Rectal smooth muscle tissue (tissue), 1 donor: ENCODE measurements at regions not wholly inside any gene's neighbourhood (a gene's known extent, or its start where the extent isn't known, plus 50 kb on each side); places are given as distances from the start of the nearest gene placed in this dataset.

Source experiments
- H3K27ac ChIP-seq: one replicate; pipeline ENCODE4 v1.7.0; 2013; ENCODE audit warnings: low read depth, low read length, inconsistent platforms
- H3K27me3 ChIP-seq: one replicate; pipeline ENCODE4 v1.7.0; 2013; ENCODE audit warnings: low read length; ENCODE audit not compliant: control insufficient read depth, insufficient read depth
- H3K36me3 ChIP-seq: one replicate; pipeline ENCODE4 v1.7.0; 2013; ENCODE audit warnings: low read length; ENCODE audit not compliant: control insufficient read depth, insufficient read depth
- H3K4me1 ChIP-seq: one replicate; pipeline ENCODE4 v1.7.0; 2013; ENCODE audit warnings: low read length; ENCODE audit not compliant: control insufficient read depth, insufficient read depth
- H3K4me3 ChIP-seq: one replicate; pipeline ENCODE4 v1.7.0; 2013; ENCODE audit warnings: low read length
- H3K9ac ChIP-seq: one replicate; pipeline ENCODE4 v1.7.0; 2013; ENCODE audit warnings: low read length

DNA sequence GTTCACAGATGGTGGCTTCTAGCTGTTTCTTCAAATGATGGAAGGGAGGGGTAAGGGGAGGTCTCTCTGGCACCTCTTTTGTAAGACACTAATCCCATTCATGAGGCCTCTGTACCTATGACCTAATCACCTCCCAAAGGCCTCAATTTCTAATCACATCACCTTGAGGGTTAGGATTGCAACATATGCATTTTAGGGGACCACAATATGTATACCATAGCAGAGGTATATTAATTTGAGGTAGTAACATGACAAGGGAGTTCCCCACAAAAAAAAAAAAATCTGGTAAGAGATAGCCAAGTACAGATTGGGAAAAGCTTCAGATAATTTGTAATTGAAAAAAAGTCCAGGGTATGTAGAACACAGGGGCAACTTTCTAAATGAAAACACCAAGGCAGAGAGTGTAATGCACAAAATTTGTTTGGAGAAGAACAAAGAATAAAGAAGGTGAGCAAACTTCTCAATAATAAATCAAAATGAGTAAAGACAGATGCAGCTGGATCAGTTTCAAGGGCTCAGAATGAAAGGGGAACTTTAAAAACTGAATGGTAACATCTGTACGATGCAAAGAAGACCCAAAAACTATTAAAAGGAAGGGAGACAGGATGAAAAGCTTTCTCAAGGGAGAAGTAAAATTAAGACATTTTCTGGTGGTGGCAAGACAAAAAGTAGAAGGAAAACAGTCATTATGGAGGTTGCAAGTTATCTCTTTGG is 125.5 kb upstream of the DCN start:
- Histone ChIP-seq H3K27ac (peak overlapping the region; percentile 10), H3K36me3 (no peaks in the 10 kb centered on the region), H3K4me3 (no peak overlapping the region), H3K27me3 (no peaks in the 10 kb centered on the region), H3K4me1 (peaks cover 9% of the 10 kb centered on the region), H3K9ac (no peak overlapping the region)

DNA sequence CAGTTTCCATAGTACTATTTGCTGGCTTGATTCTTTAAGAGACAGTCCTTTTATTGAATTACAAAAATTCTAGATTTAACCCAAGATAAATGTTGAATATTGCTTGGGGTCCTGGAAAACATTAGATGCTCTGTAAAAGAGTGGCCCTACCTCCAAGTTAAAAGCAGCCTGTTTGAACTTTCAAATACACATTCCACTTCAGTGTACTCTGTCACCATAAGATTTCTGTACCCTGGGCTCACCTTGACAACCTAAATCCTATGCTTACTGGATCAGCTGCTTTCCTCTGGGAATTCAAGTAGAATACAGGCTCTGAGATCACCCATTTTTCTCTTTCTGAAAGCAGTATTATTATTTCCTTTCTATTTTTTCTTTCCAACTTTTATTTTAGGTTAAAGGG is 107.7 kb upstream of the DCN start:
- Histone ChIP-seq H3K9ac (no peak overlapping the region), H3K27me3 (no peaks in the 10 kb centered on the region), H3K4me3 (no peak overlapping the region), H3K27ac (no peak overlapping the region), H3K4me1 (peaks cover 2% of the 10 kb centered on the region), H3K36me3 (no peaks in the 10 kb centered on the region)

DNA sequence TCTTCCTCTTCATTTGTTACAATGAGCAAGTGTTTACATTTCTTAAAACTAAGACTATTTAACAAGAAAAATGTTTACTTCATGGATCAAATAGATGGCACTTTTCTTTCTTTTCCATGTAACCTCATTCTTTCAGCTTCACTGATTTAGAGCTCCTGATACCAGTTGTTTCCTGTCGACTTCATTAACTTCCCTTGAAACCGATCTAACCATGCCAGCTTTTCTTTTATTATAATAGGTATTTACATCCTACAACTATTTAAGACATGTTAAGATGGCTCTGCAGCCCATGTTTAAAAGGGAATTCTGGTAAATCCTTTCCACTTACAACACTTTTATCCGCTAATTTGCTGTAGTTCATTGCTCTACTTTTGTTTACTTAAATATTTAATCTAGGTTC is 107.3 kb upstream of the DCN start:
- Histone ChIP-seq H3K4me3 (no peak overlapping the region), H3K27me3 (no peaks in the 10 kb centered on the region), H3K36me3 (no peaks in the 10 kb centered on the region), H3K9ac (no peak overlapping the region), H3K4me1 (peaks cover 2% of the 10 kb centered on the region), H3K27ac (no peak overlapping the region)

DNA sequence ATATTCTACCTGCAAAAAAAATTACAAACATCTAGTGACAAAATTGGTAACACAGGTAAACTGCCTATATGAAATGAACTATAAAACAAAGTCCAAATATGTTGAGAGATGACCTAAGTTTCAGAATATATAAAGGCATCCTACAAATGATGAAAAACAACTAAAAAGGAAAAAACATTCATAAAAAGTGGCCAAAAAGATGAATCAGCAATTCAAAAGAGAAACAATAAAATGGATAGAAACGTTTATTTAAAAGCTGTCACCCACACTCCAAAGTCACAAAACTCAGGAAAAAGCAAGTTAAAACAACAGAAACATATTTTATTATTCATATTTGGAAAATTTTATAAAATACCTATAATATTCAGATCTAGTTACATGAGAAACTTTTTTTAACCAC is 106.5 kb upstream of the DCN start:
- Histone ChIP-seq H3K36me3 (no peaks in the 10 kb centered on the region), H3K4me3 (no peak overlapping the region), H3K27me3 (no peaks in the 10 kb centered on the region), H3K9ac (no peak overlapping the region), H3K4me1 (peaks cover 2% of the 10 kb centered on the region), H3K27ac (no peak overlapping the region)

DNA sequence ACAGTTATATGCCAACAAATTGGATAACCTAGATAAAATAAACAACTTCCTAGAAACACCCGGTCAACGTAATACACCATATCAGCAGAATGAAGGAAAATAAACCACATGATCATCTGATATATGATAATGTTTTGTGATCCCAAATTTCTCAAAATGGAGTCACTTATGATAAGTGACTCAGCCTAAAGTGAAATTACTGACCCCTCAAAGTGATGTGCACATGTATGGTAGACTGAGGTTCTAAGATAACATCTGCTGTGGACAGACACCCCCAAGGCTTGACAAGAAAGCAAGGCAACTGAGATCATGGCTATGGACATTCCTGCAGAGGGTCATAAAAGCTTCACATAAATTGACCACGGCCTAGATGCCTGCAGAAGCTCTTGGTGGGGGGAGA is 105.1 kb upstream of the DCN start:
- no peak overlapping the region for H3K27ac ChIP-seq
- no peak overlapping the region for H3K9ac ChIP-seq
- H3K4me1 ChIP-seq: peaks cover 2% of the 10 kb centered on the region

DNA sequence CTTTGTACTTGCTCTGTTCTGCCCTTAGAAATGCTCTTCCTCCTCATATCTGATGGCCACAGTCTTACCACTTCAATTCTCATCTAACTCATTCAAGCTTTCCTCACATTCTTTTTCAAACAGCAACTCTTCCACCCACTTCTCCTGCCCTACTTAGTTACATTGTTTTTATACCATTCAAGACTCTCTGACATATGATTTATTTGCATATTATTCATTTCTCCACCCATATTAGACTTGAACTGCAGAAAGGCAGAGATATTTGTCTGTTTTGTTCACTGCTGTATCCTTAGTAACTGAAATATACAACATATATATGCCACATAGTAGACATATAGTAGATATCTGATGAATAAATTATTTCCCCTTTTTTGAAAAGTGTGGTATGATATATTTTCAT is 95.5 kb upstream of the DCN start:
- no peak overlapping the region for H3K27ac ChIP-seq

More for the DNA sequence above, 105.1 kb upstream of the DCN start:
- Histone ChIP-seq H3K36me3 (no peaks in the 10 kb centered on the region), H3K27me3 (no peaks in the 10 kb centered on the region), H3K4me3 (no peak overlapping the region)

DNA sequence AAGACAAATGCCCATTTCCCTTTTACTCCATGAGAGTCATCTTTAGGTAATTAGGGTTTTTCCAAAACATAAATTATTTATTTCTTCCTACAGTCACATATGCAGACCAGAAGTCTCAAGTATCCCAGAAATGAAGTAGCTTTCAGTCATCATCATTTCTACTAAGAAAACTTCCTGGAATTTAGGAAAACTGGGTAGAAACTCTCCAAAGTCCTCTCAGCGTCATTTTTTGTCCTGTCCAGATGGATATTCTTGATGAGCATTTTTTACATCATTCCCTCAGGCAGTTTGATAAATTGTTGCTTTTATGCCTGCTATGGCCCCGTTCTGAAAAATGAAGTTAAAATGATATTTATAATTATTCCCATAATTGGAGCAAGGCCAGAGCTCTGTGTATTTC is 93.9 kb upstream of the DCN start:
- Histone ChIP-seq H3K4me1 (peaks cover 7% of the 10 kb centered on the region), H3K9ac (no peak overlapping the region), H3K36me3 (no peaks in the 10 kb centered on the region), H3K4me3 (no peak overlapping the region), H3K27me3 (no peaks in the 10 kb centered on the region), H3K27ac (no peak overlapping the region)

More for the DNA sequence above, 95.5 kb upstream of the DCN start:
- H3K4me1 ChIP-seq: peaks cover 7% of the 10 kb centered on the region
- no peaks in the 10 kb centered on the region for H3K36me3 ChIP-seq
- no peak overlapping the region for H3K9ac ChIP-seq
- H3K27me3 ChIP-seq: no peaks in the 10 kb centered on the region
- H3K4me3 ChIP-seq: no peak overlapping the region

DNA sequence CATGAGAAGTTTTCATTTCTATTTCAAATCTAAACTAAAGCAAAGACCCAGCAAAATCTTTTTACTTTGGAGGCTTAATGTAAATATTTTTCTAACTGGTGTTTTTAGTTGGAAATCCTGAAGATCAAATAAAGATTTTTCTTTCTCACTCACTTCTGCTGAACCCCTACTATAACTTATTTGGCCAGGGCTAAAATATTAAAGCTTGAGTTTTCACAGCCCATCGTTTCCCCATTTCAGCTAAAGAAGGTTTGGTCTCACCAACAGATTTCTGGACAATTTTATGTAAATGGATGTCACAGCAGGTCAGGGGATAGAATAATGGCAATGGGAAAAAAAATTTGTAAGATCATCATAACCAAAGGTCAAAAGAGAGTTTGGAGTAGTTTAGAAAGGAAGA is 92.7 kb upstream of the DCN start:
- no peak overlapping the region for H3K9ac ChIP-seq
- H3K36me3 ChIP-seq: no peaks in the 10 kb centered on the region
- peaks cover 7% of the 10 kb centered on the region for H3K4me1 ChIP-seq
- H3K4me3 ChIP-seq: no peak overlapping the region
- no peaks in the 10 kb centered on the region for H3K27me3 ChIP-seq
- peak overlapping the region; percentile 41 for H3K27ac ChIP-seq

DNA sequence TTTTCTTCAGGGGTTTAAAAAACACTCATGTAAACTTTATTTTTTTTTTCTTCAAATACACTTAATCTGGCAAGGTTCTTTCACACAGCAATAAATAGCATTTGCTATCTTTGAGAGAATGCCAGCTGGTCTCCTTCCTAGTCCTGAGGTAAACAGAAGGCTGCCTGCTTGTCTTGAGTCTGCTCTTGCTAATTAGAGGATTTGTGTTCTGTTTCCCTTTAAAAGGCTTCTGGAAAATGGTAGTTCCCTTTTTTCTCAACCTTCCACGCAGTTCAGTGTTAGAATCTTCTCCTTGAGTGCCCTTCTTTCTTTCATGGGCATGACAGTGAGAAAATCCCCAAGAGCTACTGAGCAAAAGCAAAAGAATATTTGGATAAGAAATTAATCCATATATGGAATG is 92.3 kb upstream of the DCN start:
- peak overlapping the region; percentile 41 for H3K27ac ChIP-seq
- H3K4me1 ChIP-seq: peaks cover 7% of the 10 kb centered on the region
- H3K9ac ChIP-seq: no peak overlapping the region
- no peaks in the 10 kb centered on the region for H3K27me3 ChIP-seq
- no peaks in the 10 kb centered on the region for H3K36me3 ChIP-seq
- H3K4me3 ChIP-seq: no peak overlapping the region

DNA sequence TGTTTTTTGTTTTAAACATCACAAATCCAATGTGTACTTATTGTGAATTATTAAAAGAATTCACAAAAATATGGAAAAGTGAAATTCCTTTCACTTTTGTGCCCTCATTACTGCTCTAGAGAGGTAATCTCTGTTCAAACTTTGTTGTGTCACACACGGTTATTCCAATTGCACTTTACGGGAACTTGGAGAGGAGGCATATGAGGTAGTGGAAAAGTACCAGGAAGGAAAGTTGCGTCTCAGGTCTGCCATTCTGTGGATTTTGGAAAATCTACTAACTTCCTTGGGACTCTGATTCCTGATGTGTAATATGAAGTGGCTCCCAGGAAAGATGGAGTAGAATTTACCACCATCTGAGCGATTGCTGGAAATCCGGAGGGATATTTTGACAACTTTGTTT is 90.9 kb upstream of the DCN start:
- no peak overlapping the region for H3K9ac ChIP-seq
- H3K27me3 ChIP-seq: no peaks in the 10 kb centered on the region
- H3K27ac ChIP-seq: peak overlapping the region; percentile 45
- no peak overlapping the region for H3K4me3 ChIP-seq
- H3K4me1 ChIP-seq: peaks cover 7% of the 10 kb centered on the region
- H3K36me3 ChIP-seq: no peaks in the 10 kb centered on the region

DNA sequence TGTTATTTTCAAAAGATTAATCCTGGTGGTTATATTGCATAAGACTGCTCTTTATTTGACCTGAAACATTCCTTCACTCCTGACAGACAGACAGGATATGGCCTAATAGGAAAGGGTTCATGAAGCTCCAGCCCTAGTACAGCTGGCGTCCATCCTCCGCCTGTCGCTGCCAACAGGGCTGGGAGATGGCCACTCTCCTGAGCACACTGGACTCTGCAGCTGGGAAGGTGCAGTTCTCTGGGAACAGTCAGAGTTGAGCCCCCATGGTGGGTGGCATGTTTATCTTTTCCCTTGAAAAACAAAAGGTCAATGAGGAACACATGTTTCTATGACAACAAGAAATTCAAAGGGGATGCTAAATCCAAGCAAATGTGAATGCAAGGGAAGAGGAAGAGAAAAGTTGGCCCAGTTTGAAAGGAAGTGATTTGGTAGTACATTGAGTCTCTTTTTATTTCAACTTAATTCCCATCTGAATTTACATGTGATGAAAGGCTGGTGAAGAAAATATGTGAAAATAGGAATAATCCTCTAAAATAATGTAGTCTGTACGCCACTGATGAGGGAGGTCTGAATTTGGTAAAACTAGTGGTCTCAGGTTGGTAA is 89.9 kb upstream of the DCN start:
- H3K27me3 ChIP-seq: no peaks in the 10 kb centered on the region
- no peak overlapping the region for H3K4me3 ChIP-seq
- H3K36me3 ChIP-seq: no peaks in the 10 kb centered on the region
- no peak overlapping the region for H3K9ac ChIP-seq
- peaks cover 7% of the 10 kb centered on the region for H3K4me1 ChIP-seq
- peak overlapping the region; percentile 49 for H3K27ac ChIP-seq

DNA sequence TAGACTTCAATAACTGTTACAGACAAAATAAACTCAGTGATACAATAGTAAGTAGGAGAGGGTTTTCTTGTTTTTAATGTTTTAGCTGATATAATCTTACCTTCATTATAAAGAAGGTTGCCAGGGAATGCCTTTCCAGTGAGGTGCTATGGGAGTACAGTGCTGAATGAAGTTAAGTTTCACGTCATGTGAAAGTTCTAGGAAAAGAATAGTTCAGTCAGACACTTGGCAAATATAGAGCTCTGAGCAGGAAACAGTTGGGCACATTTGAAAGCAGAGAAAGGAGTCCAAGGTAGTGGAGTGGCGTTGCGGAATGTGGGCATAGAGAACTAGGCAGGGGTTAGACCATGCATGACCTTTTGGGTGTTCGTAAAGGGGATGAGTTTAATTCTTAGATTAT is 88.6 kb upstream of the DCN start:
- Histone ChIP-seq H3K27ac (peak overlapping the region; percentile 19), H3K27me3 (no peaks in the 10 kb centered on the region), H3K9ac (no peak overlapping the region), H3K4me1 (peaks cover 7% of the 10 kb centered on the region), H3K36me3 (no peaks in the 10 kb centered on the region), H3K4me3 (no peak overlapping the region)

DNA sequence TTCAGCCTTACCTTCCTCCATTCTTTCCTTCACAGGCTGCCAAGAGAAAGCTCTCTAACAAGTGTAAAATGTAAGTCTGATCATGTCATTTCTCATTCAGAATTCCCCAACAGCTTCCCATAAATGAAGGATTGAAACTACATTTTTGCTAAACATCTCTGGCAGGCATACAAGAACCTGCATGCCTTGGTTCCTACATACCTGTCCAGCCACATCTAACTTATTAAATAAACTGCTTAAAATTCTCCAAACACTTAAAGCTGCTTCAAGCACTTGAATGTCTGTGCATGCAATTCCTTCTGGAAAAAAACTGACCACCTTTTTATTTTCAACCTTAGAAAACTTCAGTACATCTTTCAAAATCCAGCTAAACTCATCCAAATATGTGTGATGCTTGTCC is 84.4 kb upstream of the DCN start:
- Histone ChIP-seq H3K27me3 (no peaks in the 10 kb centered on the region), H3K36me3 (no peaks in the 10 kb centered on the region), H3K4me3 (no peak overlapping the region), H3K9ac (no peak overlapping the region), H3K27ac (no peak overlapping the region), H3K4me1 (no peaks in the 10 kb centered on the region)
